ENCODE measurements at regions not wholly inside any gene's neighbourhood (a gene's known extent, or its start where the extent isn't known, plus 50 kb on each side); places are given as distances from the start of the nearest gene placed in this dataset.
"Not testable (repeated sequence)": the region's sequence is repeated elsewhere in the genome, so short reads cannot be mapped to it uniquely, and the experiment has no call there.

DNA sequence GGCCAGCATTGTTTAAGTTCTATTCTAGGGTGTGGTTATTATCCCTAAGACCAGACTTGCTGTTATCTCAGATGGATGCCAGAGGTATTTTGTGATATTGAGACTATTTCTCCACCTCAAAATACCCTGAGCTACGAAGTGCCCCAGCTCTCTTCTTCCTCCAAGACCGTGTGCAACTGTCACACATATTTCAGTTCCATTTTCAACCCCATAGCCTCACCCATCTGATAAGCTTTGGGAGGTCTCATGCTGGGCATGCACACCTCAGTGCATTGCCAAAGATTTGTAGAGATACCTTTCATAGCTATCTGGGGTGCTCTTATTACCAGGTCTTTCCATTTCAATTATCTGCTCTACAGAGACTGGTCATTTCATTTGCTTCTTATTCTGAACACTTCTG, 815.8 kb upstream of the EYS start:
- no peak for TF ChIP-seq Cebpa-rat (IDR thresholded peaks at IDR 0.05)
- no peaks in the 10 kb centered on the region for H3K27me3 ChIP-seq

DNA sequence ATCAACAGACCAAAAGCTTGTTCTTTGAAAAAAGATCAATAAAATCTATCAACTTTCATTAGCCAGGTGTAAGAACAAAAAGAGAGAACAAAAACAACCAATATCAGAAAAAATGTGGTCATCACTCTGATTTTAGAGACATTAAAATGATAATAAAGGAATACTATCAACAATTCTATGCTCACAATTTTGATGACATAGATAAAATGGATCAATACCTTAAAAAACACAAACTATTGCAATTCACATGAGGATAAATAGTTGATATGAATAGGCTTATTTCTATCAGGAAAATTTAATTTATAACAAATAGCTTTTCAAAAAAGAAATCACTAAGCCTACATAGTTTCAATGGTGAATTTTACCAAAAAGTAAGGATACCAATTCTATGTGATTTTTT, 809.4 kb upstream of the EYS start:
- no peaks in the 10 kb centered on the region for H3K36me3 ChIP-seq
- no peaks in the 10 kb centered on the region for H3K4me1 ChIP-seq
- H3K9me3 ChIP-seq (replicated peaks in 1 of 11), result no peaks in the 10 kb centered on the region
- TF ChIP-seq Cebpa-rat (IDR thresholded peaks at IDR 0.05), result no peak
- no peak overlapping the region for H3K4me2 ChIP-seq
- no peak overlapping the region for H3K9ac ChIP-seq
- H3K27ac ChIP-seq, result no peak overlapping the region
- H4K20me1 ChIP-seq, result no peaks in the 10 kb centered on the region
- H3K4me3 ChIP-seq, result no peak overlapping the region
- no peaks in the 10 kb centered on the region for H3K27me3 ChIP-seq

More for the DNA sequence above, 815.8 kb upstream of the EYS start:
- no peak overlapping the region for H3K4me3 ChIP-seq
- H3K9ac ChIP-seq, result no peak overlapping the region
- H3K9me3 ChIP-seq (replicated peaks in 1 of 11), result peaks cover 0 to 4% (median 0%) of the 10 kb centered on the region in 11 experiments; a peak in 2 of 22 replicates
- no peak overlapping the region for H3K27ac ChIP-seq
- no peaks in the 10 kb centered on the region for H3K36me3 ChIP-seq
- H4K20me1 ChIP-seq, result no peaks in the 10 kb centered on the region
- H3K4me2 ChIP-seq, result no peak overlapping the region
- H3K4me1 ChIP-seq, result no peaks in the 10 kb centered on the region

DNA sequence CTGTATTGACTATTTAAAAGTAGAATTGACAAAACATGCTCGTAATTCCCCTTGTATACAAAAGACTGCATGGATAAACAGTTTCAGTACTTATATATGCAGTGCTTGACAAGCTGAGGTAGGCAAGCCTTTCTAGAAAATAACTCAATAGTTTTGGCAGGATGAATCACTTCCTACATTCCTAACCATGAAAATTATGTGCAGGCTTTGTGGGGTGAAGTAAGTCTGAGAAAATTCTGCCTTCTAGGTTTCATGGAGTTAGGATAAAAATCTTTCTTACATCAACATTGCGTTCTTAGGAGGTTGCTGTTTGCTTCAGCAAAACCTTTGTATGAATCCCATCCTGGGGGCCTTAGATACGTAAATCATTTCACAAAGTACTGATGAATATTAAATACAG, 801.4 kb upstream of the EYS start:
- no peaks in the 10 kb centered on the region for H3K36me3 ChIP-seq
- H3K4me3 ChIP-seq, result no peak overlapping the region
- no peak for TF ChIP-seq Cebpa-rat (IDR thresholded peaks at IDR 0.05)
- H3K27ac ChIP-seq, result no peak overlapping the region
- H4K20me1 ChIP-seq, result no peaks in the 10 kb centered on the region
- H3K9ac ChIP-seq, result no peak overlapping the region
- no peaks in the 10 kb centered on the region for H3K27me3 ChIP-seq
- H3K4me2 ChIP-seq, result no peak overlapping the region
- no peaks in the 10 kb centered on the region for H3K9me3 ChIP-seq (replicated peaks in 1 of 11)
- H3K4me1 ChIP-seq, result peaks cover 0 to 6% (median 0%) of the 10 kb centered on the region in 10 experiments; a peak in 3 of 20 replicates

DNA sequence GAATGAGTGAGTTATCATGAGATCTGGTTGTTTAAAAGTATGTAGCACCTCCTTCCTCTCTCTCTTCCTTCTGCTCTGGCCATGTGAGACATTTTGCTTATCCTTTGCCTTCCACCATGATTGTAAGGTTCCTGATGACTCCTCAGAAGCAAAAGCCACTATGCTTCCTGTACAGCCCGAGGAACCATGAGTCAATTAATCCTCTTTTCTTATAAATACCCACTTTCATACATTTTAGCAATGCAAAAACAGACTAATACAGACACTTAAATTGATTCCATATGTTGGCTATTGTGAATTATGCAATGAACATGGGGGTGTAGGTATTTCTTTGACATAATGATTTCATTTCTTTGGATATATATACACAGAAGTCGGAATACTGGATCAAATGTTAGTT, 792.8 kb upstream of the EYS start:
- no peaks in the 10 kb centered on the region for H3K36me3 ChIP-seq
- no peaks in the 10 kb centered on the region for H3K27me3 ChIP-seq
- no peaks in the 10 kb centered on the region for H3K4me1 ChIP-seq
- no peaks in the 10 kb centered on the region for H4K20me1 ChIP-seq
- H3K27ac ChIP-seq, result no peak overlapping the region
- no peak overlapping the region for H3K4me2 ChIP-seq
- H3K9ac ChIP-seq, result no peak overlapping the region
- no peaks in the 10 kb centered on the region for H3K9me3 ChIP-seq (replicated peaks in 1 of 11)
- no peak overlapping the region for H3K4me3 ChIP-seq
- no peak for TF ChIP-seq Cebpa-rat (IDR thresholded peaks at IDR 0.05)

DNA sequence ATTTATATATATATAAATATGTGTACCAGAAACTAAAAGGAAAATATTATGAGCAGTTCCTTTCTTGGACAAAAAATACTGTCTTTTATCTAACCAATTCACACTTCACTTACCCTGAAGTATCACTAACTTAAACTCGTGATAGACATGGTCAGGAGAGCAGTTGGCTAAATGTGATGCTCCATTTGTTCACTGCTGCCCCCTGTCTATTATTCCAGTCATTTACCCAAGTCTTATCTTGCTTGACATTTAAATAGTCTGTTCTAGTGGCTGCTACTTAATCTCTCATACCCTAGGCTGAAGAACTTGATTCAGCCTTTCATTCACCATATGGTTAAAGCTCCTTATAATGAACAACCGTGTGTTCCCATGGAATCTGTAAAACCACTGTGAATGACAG, 789.6 kb upstream of the EYS start:
- Histone ChIP-seq H3K9ac (no peak overlapping the region), H3K4me3 (no peak overlapping the region), H4K20me1 (no peaks in the 10 kb centered on the region), H3K36me3 (no peaks in the 10 kb centered on the region), H3K9me3 (replicated peaks in 1 of 11) (no peaks in the 10 kb centered on the region), H3K27me3 (no peaks in the 10 kb centered on the region), H3K27ac (no peak overlapping the region), H3K4me1 (no peaks in the 10 kb centered on the region), H3K4me2 (no peak overlapping the region)
- TF ChIP-seq Cebpa-rat (IDR thresholded peaks at IDR 0.05), result no peak

DNA sequence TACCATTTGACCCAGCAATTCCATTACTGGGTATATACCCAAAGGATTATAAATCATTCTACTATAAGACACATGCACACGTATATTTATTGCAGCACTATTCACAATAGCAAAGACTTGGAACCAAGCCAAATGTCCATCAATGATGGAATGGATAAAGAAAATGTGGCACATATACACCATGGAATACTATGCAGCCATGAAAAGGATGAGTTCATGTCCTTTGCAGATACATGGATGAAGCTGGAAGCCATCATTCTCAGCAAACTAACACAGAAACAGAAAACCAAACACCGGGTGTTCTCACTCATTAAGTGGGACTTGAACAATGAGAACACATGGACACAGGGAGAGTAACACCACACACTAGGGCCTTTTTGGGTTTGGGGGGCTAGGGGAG, 787.6 kb upstream of the EYS start:
- H3K36me3 ChIP-seq; H3K4me3 ChIP-seq; H3K4me1 ChIP-seq; H3K27ac ChIP-seq; H3K9me3 ChIP-seq (replicated peaks in 1 of 11); H3K27me3 ChIP-seq; H4K20me1 ChIP-seq; H3K4me2 ChIP-seq; H3K9ac ChIP-seq: not testable (repeated sequence)

DNA sequence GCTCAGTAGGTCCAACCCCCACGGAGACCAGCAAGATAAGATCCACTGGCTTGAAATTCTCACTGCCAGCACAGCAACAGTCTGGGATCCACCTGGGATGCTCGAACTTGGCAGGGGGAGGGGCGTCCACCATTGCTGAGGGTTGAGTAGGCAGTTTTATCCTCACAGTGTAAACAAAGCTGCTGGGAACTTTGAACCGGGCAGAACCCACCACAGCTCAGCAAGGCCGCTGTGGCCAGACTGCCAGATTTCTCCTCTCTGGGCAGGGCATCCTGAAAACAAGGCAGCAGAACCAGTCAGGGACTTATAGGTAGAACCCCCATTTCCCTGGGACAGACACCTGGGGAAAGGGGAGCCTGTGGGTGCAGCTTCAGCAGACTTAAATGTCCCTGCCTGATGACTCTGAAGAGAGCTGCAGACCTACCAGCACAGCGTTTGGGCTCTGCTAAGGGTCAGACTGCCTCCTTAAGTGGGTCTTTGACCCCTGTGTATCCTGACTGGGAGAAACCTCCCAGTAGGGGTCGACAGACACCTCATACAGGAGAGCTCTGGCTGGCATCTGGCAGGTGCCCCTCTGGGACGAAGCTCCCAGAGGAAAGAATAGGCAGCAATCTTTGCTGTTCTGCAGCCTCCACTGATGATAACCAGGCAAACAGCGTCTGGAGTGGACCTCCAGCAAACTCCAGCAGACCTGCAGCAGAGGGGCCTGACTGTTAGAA, 782.4 kb upstream of the EYS start:
- H3K36me3 ChIP-seq, result no peaks in the 10 kb centered on the region
- no peaks in the 10 kb centered on the region for H3K27me3 ChIP-seq
- no peaks in the 10 kb centered on the region for H3K9me3 ChIP-seq (replicated peaks in 1 of 11)
- no peak for TF ChIP-seq Cebpa-rat (IDR thresholded peaks at IDR 0.05)
- H3K4me3 ChIP-seq, result no peak overlapping the region
- no peak overlapping the region for H3K4me2 ChIP-seq
- H3K27ac ChIP-seq, result no peak overlapping the region
- H3K4me1 ChIP-seq, result no peaks in the 10 kb centered on the region
- no peak overlapping the region for H3K9ac ChIP-seq
- H4K20me1 ChIP-seq, result no peaks in the 10 kb centered on the region

DNA sequence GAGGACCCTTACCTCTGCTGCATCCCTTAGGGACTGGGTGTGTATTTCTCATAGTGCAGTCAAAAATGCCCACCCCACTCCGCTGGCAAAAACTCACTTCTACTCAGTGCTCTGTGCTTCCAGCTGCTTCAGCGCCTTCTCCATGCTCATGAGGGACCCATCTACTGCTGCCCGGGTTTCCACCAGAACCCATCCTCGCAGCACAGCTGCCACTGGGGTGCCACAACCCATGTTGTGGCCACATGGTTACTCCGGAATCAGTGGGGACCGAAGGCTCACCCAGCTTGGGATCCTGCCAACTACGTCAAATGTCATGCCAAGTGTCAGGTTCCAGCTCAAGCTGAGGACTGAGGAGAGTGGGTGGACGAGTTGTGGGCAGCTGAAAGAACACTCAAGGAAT, 774.2 kb upstream of the EYS start:
- no peak for TF ChIP-seq Cebpa-rat (IDR thresholded peaks at IDR 0.05)
- Histone ChIP-seq H3K9me3 (replicated peaks in 1 of 11) (no peaks in the 10 kb centered on the region), H3K4me2 (no peak overlapping the region), H3K9ac (no peak overlapping the region), H3K4me1 (no peaks in the 10 kb centered on the region), H3K27me3 (no peaks in the 10 kb centered on the region), H3K27ac (no peak overlapping the region), H4K20me1 (no peaks in the 10 kb centered on the region), H3K4me3 (no peak overlapping the region), H3K36me3 (no peaks in the 10 kb centered on the region)

DNA sequence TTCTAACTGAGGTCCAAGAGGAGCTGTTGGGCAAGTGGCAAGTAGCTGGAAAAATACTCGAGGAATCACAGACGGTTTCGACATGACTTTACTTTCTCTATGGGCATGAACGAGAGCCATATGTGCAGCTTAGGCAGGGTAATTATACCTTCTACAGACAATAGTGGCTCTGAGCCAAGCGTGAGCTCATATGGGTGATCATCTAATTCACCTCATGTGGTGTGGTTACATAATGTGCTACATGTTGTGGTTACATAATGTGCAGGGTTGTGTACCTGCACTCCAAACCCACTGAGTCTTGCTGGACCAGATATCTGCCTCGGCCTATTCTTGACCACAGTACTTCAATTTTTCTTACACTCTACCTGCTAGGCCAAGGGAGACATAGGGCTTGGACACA, 771.7 kb upstream of the EYS start:
- Histone ChIP-seq H3K36me3 (no peaks in the 10 kb centered on the region), H3K9me3 (replicated peaks in 1 of 11) (no peaks in the 10 kb centered on the region), H4K20me1 (no peaks in the 10 kb centered on the region), H3K4me3 (no peak overlapping the region), H3K4me2 (no peak overlapping the region), H3K4me1 (no peaks in the 10 kb centered on the region), H3K27ac (no peak overlapping the region), H3K27me3 (no peaks in the 10 kb centered on the region), H3K9ac (no peak overlapping the region)
- no peak for TF ChIP-seq Cebpa-rat (IDR thresholded peaks at IDR 0.05)

DNA sequence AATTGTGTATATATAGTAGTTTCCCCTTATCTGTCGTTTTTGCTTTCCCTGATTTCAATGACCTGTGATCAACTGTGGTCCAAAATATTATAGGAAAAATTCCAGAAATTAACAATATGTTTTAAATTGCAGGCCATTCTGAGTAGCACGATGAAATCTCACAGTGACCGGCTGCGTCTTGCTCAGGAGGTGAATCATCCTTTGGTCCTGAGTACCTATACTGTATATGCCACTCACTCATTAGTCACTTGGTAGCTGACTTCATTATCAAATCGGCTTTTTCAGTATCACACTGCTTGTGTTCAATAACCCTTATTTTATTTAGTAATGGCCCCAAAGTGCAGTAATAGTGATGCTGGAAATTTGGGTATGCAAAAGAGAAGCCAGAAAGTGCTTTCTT, 728.3 kb upstream of the EYS start:
- no peaks in the 10 kb centered on the region for H4K20me1 ChIP-seq
- no peak overlapping the region for H3K9ac ChIP-seq
- H3K4me3 ChIP-seq, result no peak overlapping the region
- H3K4me2 ChIP-seq, result no peak overlapping the region
- no peaks in the 10 kb centered on the region for H3K36me3 ChIP-seq
- no peaks in the 10 kb centered on the region for H3K4me1 ChIP-seq
- no peaks in the 10 kb centered on the region for H3K27me3 ChIP-seq
- TF ChIP-seq Cebpa-rat (IDR thresholded peaks at IDR 0.05), result no peak
- no peaks in the 10 kb centered on the region for H3K9me3 ChIP-seq (replicated peaks in 1 of 11)
- no peak overlapping the region for H3K27ac ChIP-seq
